Fibroblast of the aortic adventitia (primary cell): ENCODE measurements at regions not wholly inside any gene's neighbourhood (a gene's known extent, or its start where the extent isn't known, plus 50 kb on each side); places are given as distances from the start of the nearest gene placed in this dataset.

Source experiments
- DNase-seq: peaks from one replicate; pipeline ENCODE4 v3.0.0-alpha.2; 2010; ENCODE audit warnings: low read depth
- H3K4me3 ChIP-seq: 2 replicates; pipeline ENCODE4 v1.5.1; 2011; ENCODE audit warnings: low read depth, mild to moderate bottlenecking, control low read depth, low read length, moderate library complexity
- CTCF ChIP-seq: IDR thresholded peaks from 2 replicates; pipeline ENCODE4 v1.5.1; 2011; ENCODE audit warnings: mild to moderate bottlenecking, low read length, control low read depth, inconsistent platforms; ENCODE audit not compliant: insufficient read depth

DNA sequence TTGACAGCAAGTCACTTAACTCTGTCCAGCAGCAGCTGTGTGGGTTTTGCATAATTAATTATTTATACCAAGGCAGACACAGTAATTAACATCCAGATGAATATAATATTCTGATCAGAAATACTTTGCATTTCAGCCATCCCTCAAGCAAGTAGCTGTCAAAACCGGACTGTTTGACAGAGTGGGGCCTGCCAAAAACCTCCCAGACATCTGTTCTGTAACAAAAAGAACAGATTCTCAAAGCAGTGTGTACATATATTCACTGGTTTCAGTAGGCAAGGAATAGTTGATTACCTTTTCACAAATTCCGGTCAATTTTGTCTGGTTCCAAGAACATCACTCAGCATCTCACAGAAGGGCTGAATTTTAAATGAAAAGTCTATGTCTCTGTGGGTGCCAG lies 291.6 kb downstream of the CMPK2 start:
- TF ChIP-seq CTCF, result no peak
- no peak overlapping the region for H3K4me3 ChIP-seq
- no peak for DNase-seq

DNA sequence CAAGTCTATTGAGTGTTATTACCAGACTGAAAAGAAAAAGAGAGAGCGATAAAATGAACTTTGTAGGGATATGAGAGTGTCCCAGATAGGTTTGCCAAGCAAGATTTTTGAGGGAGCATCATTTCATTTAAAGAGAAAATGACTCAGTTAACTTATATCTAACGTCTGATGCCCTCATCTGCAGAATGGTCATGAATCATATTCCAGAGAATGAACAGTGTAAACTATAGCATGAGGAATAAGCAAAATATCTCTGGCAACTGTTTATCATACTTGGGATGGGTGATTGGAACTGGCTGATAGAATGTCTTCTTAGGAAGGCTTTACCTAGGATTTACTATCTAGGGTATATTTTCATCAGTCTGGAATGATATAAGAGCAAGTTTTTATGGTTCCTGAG lies 289.4 kb downstream of the CMPK2 start:
- no peak for TF ChIP-seq CTCF
- no peak overlapping the region for H3K4me3 ChIP-seq
- no peak for DNase-seq

- no peak for DNase-seq
- TF ChIP-seq CTCF, result no peak
- H3K4me3 ChIP-seq, result no peak overlapping the region
Measured at GRCh38 chr2:6577960-6578359, 287.7 kb downstream of the CMPK2 start.

DNA sequence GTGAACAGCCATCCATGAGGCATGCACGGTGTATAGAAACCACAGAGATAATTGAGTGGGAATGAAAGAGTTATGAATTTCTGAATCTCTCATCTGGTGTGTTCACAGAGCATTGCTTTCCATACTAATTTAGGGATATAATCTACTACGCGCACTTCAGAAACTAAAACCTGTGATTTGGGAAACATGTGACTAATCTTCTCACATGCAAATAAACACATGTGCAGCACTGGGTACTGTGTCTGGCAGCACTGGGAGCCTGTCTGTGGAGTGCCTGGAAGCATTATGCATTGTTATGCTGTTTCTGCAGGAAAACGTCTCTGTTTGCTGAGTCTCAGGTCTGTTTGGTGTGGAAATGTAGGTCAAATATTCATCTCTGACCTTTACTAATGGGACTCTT lies 287.3 kb downstream of the CMPK2 start:
- no peak for DNase-seq
- no peak overlapping the region for H3K4me3 ChIP-seq
- TF ChIP-seq CTCF, result no peak

DNA sequence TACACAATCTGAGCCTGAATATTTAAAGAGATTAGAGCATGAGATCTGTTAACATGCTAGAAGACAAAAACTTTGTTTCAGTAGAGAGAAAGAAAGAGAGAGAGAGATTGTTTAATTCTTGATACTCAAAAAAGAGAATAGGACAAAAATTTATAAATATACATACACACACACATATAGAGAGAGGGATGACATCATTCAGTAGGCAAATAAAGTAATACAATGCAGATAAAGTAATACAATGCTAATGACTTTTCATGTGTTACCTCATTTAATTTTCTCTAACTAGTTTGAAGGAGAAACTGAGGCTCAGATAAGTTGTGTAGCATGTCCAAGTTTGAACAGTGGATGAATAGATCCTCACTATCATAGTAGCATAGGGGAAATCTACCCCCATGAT lies 286.4 kb downstream of the CMPK2 start:
- no peak overlapping the region for H3K4me3 ChIP-seq
- TF ChIP-seq CTCF, result no peak
- DNase-seq, result no peak

- DNase-seq, result no peak
Measured at GRCh38 chr2:6580982-6581381, 284.7 kb downstream of the CMPK2 start.

More at GRCh38 chr2:6580982-6581381, 284.7 kb downstream of the CMPK2 start:
- H3K4me3 ChIP-seq, result no peak overlapping the region
- no peak for TF ChIP-seq CTCF
